ENCODE measurements at regions not wholly inside any gene's neighbourhood (a gene's known extent, or its start where the extent isn't known, plus 50 kb on each side); places are given as distances from the start of the nearest gene placed in this dataset.

- Histone ChIP-seq H3K4me1 (ENCODE audit: control insufficient read depth in 1 of 2, low read depth in 2 of 2) (no peaks in the 10 kb centered on the region), H3K9me3 (no peaks in the 10 kb centered on the region), H3K27ac (no peak overlapping the region), H3K36me3 (no peaks in the 10 kb centered on the region), H3K4me3 (no peak overlapping the region), H3K27me3 (replicated peaks; ENCODE audit: insufficient read depth) (no peaks in the 10 kb centered on the region)
- TF ChIP-seq CTCF (IDR thresholded peaks at IDR 0.05) = no peak
- DNase-seq (ENCODE audit: low spot score) (no peak), ATAC-seq (ENCODE audit: insufficient number of reproducible peaks, low FRiP score, low read depth) (no peak)
Measured at GRCh38 chr6:87887266-87887665, 160.4 kb upstream of the SPACA1 start.

- no peak overlapping the region for H3K4me3 ChIP-seq
- H3K27ac ChIP-seq = no peak overlapping the region
- no peak for TF ChIP-seq CTCF (IDR thresholded peaks at IDR 0.05)
- ATAC-seq (ENCODE audit: insufficient number of reproducible peaks, low FRiP score, low read depth) (no peak), DNase-seq (ENCODE audit: low spot score) (no peak)
- H3K36me3 ChIP-seq = no peaks in the 10 kb centered on the region
- no peaks in the 10 kb centered on the region for H3K4me1 ChIP-seq (ENCODE audit: control insufficient read depth in 1 of 2, low read depth in 2 of 2)
- no peaks in the 10 kb centered on the region for H3K9me3 ChIP-seq
- no peaks in the 10 kb centered on the region for H3K27me3 ChIP-seq (replicated peaks; ENCODE audit: insufficient read depth)
Measured at GRCh38 chr6:87884203-87884602, 163.4 kb upstream of the SPACA1 start.

GRCh38 chr6:87881342-87881895, 166.2 kb upstream of the SPACA1 start:
- no peak for DNase-seq (ENCODE audit: low spot score)
- no peak overlapping the region for H3K4me3 ChIP-seq
- H3K4me1 ChIP-seq (ENCODE audit: control insufficient read depth in 1 of 2, low read depth in 2 of 2) = no peaks in the 10 kb centered on the region
- H3K27ac ChIP-seq = no peak overlapping the region
- no peaks in the 10 kb centered on the region for H3K9me3 ChIP-seq
- ATAC-seq (ENCODE audit: insufficient number of reproducible peaks, low FRiP score, low read depth) = no peak
- H3K27me3 ChIP-seq (replicated peaks; ENCODE audit: insufficient read depth) = no peaks in the 10 kb centered on the region
- no peak for TF ChIP-seq CTCF (IDR thresholded peaks at IDR 0.05)
- no peaks in the 10 kb centered on the region for H3K36me3 ChIP-seq

- H3K4me3 ChIP-seq = no peak overlapping the region
- no peak for ATAC-seq (ENCODE audit: insufficient number of reproducible peaks, low FRiP score, low read depth)
- no peaks in the 10 kb centered on the region for H3K27me3 ChIP-seq (replicated peaks; ENCODE audit: insufficient read depth)
- no peak for DNase-seq (ENCODE audit: low spot score)
- H3K36me3 ChIP-seq = no peaks in the 10 kb centered on the region
- no peaks in the 10 kb centered on the region for H3K9me3 ChIP-seq
- no peak overlapping the region for H3K27ac ChIP-seq
- no peaks in the 10 kb centered on the region for H3K4me1 ChIP-seq (ENCODE audit: control insufficient read depth in 1 of 2, low read depth in 2 of 2)
- no peak for TF ChIP-seq CTCF (IDR thresholded peaks at IDR 0.05)
Measured at GRCh38 chr6:87879132-87879861, 168.3 kb upstream of the SPACA1 start.

- Histone ChIP-seq H3K27ac (no peak overlapping the region), H3K4me1 (ENCODE audit: control insufficient read depth in 1 of 2, low read depth in 2 of 2) (no peaks in the 10 kb centered on the region), H3K27me3 (replicated peaks; ENCODE audit: insufficient read depth) (no peaks in the 10 kb centered on the region), H3K36me3 (no peaks in the 10 kb centered on the region), H3K4me3 (no peak overlapping the region), H3K9me3 (no peaks in the 10 kb centered on the region)
- DNase-seq (ENCODE audit: low spot score) (no peak), ATAC-seq (ENCODE audit: insufficient number of reproducible peaks, low FRiP score, low read depth) (no peak)
- TF ChIP-seq CTCF (IDR thresholded peaks at IDR 0.05) = no peak
Measured at GRCh38 chr6:87875781-87876180, 171.9 kb upstream of the SPACA1 start.
